NCI-H146 treated with DMSO at 0.1 percent for 48 hours (cell line): ENCODE measurements at regions not wholly inside any gene's neighbourhood (a gene's known extent, or its start where the extent isn't known, plus 50 kb on each side); places are given as distances from the start of the nearest gene placed in this dataset.
"Not testable (repeated sequence)": the region's sequence is repeated elsewhere in the genome, so short reads cannot be mapped to it uniquely, and the experiment has no call there.

Source experiments
- DNase-seq: peaks from one replicate; lab custom pipeline; 2025; ENCODE audit not compliant: unreplicated experiment; lab: John Stamatoyannopoulos, UW

DNA sequence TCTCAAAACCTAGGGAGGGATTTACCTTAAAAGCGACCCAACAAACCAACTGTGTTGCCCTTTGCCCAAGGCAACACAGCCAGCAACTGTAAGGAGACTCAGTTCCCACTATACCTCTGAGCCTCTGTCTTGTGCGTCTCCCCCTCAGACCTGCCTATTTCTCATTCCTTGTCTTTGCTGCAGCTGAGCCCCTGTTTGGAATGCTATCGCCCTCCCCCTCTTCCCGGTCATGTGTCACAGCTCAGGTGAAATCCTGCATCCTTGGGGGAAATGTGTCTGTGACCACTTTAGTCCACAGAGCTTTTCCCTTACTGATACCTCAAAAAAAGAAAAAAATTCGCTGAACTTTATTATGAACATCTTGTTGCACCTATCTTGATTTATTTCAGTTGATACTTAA, 52.0 kb upstream of the LRIG1 start:
- DNase-seq, result no peak

DNA sequence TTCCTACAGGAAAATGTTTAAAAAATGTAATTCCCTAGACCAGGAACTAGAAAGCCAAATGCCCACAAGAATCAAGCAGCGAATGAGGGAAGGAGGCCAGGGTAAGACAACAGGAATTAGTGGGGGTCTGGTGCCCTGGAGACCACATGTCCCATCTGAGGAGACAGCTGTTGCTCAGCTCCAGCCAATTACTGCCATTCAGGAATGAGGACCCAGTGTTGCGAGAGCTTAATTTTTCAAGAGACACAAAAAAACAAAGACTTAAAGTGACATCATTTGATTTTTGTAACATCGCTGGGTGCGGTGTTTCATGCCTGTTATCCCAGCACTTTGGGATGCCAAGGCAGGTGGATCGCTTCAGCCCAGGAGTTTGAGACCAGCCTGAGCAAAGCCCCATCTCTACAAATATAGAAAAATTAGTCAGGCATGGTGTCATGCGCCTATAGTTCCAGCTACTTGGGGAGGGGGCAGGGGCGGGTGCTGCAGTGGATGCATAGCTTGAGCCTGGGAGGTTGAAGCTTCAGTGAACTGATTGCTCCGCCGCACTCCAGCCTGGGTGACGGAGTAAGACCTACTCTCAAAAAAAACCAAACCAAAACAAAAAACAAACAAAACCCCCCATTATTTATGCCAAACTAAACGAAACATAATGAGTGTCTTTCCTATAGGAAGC, 52.8 kb upstream of the LRIG1 start:
- no peak for DNase-seq

DNA sequence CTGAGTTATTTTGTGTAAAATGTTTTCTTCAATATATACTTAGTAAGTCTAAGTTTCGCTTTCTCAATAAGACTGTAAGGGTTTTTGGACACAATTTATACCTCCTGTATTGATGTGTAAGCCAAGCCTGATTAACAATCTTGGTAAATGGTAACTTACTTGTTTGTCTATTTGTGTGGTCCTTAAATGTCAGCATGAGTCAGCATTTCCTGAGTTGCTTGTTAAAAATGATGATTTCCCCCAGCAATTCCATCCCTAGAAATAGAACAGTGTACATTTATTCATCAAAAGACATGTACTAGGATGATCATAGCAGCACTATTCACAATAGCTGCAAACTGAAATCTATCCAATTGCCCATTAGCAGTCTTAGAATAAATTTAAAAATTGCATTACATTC, 53.4 kb upstream of the LRIG1 start:
- DNase-seq, result no peak

DNA sequence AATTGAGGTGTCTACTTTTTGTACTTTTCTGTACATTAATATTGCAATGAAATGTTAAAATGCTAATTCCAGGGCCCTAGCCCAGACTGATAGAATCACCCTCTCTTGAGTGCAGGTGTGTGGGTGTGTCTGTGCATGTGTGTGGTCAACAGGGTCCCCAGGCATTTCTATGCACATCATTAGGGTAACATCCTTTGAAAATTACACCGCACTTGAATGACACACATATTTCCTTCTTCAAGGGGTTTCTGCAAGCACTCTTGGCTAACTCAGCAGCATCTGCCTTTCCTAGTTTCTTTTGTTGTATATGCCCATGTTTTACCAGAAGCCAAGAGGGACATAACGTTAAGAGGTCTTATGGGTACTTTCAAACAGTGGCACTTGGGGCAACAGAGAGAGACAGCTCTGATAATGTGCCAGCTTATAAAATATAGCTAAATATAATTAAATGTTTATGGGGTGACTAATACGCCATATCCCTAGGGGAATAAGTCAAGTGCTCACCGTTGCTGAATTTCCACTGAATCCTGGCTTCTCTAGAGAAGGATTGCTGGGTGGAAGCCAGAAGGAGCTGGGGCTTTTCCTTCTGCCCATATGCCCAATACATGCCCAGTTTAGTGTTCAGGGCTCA, 54.5 kb upstream of the LRIG1 start:
- DNase-seq, result no peak

DNA sequence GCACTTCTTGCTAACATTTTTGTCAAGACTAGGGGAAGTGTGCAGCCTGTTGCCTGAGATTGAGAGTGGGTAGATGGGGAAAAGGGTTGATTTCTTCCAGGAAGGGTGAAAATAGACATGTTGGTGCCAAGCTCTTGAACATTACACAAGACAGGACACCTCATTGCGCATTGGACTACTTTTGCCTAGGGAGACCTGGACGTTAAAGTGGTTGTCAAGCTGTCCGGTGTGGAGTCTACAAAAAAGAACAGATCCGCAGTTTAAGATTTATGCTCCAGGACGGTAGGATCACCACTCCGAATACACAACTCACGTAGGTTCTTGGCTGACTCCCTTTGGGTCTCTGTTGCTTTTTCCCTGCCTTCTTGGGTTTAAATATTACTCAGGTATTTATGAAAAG, 56.3 kb upstream of the LRIG1 start:
- no peak for DNase-seq

DNA sequence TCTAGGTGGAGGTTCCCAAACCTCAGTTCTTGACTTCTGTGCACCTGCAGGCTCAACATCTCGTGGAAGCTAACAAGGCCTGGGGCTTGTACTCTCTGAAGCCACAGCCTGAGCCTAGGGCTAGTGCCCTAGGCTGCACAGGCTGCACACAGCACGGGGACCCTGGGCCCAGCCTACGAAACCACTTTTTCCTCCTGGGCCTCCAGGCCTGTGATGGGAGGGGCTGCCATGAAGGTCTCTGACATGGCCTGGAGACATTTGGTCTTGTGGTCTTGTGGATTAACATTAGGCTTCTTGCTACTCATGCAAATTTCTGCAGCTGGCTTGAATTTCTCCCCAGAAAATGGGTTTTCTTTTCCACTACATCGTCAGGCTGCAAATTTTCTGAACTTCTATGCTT, 59.1 kb upstream of the LRIG1 start:
- not testable (repeated sequence) for DNase-seq

DNA sequence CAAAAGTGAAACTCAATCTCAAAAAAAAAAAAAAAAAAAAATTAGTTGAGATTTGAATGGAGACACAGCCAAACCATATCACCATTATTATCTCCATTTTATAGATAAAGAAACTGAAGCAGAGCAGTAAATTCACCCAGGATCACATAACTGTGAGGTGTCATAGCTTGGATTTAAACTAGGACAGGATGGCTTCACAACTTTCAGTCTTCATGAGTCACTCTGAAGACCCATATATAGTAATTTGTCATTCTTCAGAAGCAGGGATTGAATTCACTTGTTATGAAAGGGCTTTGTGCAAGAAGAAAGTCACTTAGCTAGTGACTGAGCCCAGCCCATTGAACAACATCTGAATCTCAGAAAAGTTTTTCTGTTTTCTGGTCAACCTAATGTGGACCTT, 60.5 kb upstream of the LRIG1 start:
- DNase-seq, result no peak

DNA sequence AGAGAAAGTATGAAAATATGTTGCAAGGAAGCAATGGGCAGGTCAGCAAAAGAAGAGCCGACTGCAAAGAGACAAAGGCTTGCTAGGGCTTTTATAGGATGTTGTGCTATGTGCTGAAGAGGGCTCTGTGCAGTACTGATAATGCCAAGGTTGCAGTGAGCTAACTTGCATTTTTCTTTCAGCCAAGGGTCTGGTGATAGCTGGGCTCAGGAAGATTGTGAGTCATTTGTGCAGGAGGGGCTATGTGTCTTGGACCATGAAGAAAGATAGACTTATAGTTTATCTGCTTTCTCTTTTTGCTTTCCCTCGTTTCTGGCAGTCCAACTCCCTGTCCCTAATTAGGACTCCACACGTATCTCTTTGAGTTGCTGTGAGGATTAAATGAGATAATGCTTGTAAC, 64.5 kb upstream of the LRIG1 start:
- no peak for DNase-seq

DNA sequence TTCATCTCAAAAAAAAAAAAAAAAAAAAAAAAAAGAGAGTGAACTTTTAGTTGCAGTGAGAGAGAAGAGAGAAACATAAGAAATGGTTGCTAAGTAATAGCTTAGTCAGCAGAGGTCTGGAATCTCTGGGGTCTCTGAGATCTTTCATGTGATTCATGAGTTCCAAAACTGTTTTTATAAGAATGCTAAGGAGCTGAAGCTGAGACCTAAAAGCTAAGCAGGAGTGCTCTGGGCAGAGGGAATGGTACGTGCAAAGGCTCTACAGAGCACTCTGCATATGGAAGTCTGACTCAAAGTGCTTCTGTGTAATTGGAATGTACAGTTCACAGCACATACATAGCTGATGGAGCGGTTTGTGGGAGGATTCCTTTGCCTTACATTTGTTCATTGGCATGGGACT, 66.3 kb upstream of the LRIG1 start:
- no peak for DNase-seq

DNA sequence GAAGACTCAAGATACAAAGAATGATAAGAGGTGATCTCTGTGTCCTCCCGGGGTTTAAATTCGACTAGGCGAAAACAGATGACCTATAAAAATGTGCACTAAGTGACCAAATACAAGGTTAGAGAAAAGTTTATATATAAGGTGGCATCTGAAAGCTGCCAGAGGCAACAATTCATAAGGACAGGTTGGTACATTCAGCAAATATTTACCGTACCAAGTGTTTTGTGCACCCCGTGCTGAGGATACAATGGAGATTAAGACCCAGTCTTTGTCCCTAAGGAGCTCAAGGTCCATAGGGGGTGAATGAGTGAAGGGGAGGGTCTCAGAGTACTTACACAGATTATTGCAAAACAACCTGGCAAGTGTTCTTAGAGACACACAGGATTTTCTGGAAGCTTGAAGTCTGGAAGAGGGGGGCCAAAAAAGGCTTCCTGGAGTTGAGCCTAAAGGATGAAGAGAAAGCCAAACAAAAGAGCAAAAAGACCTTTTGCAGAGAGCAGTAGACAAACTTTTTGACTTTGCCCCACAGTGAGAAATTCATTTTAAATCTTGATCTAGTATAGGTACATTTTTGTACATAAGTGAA, 71.4 kb upstream of the LRIG1 start:
- no peak for DNase-seq

DNA sequence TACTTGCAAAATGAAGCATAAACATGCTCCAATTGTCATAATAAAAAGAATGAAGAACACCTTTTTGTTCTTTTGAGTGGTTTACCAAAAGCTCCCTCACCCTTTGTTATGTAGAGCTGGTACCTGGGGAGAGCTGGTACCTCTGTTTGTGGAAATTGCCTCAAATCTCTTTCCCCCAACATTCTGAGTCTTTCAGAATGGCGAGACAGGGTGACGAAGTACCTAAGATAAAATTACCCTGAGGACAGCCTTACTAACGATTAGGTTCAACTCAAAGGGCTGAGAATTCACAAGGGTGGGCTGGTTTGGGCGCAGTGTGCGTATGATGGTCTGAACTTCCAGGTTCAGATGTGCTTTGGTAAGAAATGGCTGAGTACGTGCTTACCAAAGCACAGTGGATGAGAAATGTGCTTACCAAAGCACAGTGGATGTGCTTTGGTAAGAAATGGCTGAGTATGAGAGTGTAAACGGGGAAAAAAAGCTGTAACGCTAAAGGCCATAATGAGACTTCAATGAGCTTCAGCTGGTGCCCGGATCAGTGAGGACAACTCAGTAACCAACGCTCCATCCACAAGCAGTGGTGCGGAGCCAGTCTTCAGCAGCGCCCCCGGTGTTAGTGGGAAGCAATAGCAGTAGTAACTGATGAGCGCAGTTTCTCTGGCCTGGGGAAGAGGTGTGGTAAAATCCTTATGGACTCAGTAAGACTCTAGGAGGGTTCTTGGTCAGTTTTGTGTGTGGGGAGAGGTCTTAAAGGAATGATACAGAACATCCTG, 72.3 kb upstream of the LRIG1 start:
- no peak for DNase-seq

DNA sequence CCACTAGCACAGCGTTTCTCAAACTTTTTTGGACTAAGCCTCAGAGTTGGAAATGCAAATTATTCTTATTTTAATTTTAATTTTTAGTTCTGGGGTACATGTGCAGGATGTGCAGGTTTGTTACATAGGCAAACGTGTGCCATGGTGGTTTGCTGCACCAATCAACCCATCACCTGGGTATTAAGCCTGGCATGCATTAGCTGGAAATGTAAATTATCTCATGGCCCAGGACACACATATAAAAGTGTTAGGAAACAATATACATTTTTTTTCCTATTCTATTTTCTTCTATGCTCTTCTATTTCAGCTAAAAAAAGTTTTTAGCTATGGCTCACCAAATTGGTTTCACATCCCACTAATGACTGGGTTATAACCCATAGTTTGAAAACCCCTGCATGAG, 73.3 kb upstream of the LRIG1 start:
- DNase-seq, result no peak

DNA sequence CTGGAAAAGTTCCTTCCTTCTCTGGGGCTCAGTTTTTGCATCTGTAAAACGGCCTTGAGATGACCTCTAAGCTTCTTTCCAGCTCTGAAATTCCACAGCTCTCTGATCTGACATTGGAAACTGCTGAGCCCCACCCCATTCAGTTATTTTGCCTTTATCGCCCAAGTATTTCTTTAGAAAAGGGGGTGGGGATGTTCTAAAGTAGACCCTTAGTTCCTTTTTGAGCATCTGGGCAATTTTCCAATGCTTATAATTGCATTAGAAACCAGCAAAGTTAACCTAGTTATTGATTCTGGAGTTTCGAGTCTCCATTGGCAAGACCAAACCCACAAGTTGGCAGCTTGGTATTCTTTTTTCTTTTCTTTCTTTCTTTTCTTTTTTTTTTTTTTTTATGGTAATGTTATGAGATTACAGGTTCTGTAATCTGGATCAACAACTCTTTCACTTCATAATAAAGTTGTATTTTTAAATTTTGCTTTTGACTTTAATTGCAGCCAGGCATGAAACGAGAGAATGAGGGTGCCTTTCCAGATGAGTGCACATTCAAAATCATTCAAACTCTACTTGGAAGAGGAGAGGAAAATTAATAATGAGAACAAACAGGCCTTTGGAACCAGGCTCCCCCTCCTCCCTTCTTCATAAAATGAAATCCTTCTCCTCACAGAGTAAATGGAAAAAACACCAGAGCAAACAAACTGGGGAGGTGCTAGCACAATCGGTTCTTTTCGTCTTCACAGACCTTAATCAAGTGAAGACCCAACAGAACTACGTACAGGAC, 76.8 kb upstream of the LRIG1 start:
- DNase-seq, result no peak

DNA sequence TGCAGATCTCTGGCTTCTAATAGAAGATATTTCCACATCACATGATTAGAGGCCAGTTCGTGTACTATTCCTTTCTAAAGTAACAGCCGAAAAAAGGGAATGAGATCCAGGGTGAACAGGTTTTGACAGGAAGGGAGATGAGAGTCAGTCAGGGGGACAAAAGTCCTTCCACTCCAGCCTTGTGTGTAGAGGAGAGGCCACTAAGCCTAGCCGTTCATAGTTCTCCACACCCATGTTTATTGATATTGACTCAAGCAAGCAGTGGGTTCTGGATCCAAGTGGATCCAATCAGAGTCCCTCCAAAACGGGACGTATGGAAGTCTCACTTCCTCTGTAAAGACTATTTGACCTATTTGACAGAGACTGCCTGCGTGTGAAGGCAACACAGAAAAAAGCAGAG, 80.4 kb upstream of the LRIG1 start:
- DNase-seq, result no peak

DNA sequence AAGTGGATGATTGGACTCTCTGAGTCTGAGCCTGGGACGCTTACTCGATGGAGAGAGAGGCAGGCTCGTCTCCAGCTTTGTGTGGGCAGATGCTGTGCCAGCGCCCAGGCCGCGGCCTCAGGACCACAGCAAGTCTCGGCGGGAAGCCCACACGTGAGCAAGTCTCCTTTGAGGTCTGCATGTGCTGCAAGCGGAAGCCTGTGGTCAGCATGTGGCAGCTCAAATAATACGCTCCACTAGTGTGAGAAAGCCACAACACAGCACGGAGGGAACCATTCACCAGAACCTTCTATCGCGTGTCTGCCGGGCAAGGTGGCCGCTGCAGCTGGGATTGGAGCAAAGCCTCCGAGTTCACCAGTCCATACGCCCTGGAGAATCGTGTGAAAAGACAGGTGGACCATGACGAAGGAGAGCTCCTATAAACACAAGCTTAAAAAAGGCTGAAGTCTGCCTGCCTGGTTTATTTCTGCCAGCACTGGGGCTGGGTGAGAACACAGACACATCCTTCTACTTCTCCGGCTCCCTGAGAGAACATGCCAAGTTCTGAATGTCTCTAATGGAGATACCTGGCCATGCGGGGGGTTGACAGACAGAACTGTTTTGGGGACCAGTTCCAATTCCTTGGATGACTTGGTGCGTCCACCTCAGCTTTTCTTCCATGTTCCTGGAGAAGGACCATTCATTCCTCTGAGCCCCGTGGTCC, 82.0 kb upstream of the LRIG1 start:
- no peak for DNase-seq

DNA sequence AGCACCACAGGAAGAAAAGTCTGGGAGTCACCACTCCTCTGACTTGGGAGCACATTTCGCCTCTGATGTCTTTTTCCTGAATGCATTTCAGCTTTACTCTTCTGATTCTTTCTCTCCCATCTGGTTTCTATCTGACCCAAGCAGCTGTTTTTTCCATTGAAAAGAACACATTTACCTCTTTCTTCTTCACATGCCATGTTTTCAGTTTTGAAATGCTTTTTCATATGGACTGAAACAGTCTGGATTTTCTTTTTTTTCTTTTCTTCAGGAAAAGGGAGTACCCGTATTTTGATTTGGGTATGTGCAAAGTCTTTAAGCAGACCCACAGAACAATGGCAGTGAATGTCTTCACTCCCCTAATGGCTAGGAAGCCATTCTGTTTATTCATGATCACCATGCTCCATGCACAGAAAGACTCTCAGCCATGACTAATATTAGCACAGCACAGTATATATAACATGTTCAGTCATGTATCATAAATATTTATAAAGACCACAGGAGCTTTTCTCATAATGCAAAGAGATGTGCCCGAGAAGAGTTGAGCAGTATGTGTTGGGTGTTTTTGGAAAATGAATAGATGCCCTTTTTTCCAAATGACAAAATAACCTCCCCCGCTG, 82.7 kb upstream of the LRIG1 start:
- DNase-seq, result no peak

DNA sequence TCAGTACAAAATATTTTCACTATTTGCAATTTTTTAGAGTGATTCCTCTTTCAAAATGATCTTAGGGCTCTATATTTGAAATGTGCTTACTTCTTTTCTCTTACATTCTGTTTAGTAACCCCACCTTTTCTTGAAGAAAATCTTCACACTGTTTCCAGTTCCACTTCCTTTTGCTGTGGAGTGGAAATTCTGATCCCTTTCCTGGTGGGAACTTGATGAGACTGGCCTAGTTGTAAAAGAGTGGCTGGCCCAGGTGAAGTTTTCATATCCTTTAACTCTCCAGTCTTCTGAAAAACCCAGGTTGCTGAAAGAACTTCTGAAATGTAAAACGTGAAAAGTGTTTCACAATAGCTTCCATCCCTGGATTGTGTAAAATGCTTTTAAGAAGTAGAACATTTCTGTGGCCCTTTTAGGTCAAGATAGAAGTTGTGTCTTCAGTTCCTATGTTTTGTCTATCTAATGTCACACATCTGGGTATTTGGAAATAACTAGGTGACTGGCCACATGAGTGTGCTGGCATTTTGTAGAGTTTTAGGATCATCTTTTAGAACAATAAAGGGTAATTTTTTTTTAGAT, 84.8 kb upstream of the LRIG1 start:
- no peak for DNase-seq

DNA sequence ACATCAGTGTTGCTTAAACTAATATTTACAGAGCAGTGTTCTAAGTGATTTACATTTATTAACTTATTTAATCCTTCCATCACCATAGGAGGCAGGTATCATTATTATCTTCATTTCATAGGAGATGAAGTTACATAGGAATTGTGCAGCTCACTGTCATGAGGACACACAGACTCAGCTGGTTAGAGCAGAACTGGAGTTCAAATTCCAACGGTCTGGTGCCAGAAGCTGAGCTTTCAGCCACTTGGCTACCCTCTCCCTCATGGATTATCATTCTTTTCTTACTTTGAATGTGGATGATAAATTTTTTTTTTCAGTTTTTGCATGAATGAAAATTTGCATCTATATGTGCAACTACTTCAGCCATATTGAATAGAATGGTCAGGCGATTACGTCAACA, 86.0 kb upstream of the LRIG1 start:
- DNase-seq, result no peak

DNA sequence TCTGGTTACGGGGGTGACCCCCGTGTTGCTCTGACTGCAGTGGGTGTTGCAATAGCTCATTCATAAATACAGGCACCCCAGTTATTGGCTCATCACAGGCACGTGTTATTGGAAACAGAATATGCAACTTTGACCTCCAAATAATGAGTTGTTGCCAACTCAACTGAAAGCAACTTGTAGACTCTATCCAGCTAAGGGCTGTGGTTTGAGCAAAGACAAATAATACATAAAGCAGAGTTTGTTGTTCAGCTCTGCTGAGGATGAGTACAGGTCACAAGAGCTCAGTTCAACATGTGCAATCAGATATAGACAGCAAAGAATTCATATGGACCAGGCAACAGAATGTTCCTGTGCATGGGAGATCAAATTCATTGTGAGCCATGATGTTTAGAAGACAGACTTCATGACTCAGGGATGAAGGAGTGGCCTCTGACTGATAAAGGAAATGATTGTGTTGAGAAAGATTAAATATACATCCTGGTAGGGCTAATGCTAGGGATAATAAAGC, 87.6 kb upstream of the LRIG1 start:
- DNase-seq, result no peak
